RWPE1 (cell line): ENCODE measurements at regions not wholly inside any gene's neighbourhood (a gene's known extent, or its start where the extent isn't known, plus 50 kb on each side); places are given as distances from the start of the nearest gene placed in this dataset.
"Not testable (repeated sequence)": the region's sequence is repeated elsewhere in the genome, so short reads cannot be mapped to it uniquely, and the experiment has no call there.

Experiments used
- CTCF ChIA-PET: fragments of 350-600 bp; sonication (Branson Sonifier 250); formaldehyde crosslinking; extraction: SDS; loops from one replicate; lab custom pipeline; 2021; lab: Yijun Ruan, JAX
- POLR2A ChIA-PET: fragments of 400-600 bp; formaldehyde crosslinking; extraction: SDS; loops from one replicate; lab custom pipeline; 2020; ENCODE audit warnings: antibody characterized with exemption; ENCODE audit not compliant: low non-redundant PET; lab: Yijun Ruan, JAX
- DNase-seq: peaks from one replicate; pipeline ENCODE4 v3.0.0; 2012; ENCODE audit warnings: low spot score
- H3K27ac ChIP-seq: fragments of 450-650 bp; 2 replicates; pipeline ENCODE4 v1.5.1; 2017
- CTCF ChIP-seq: fragments of 450-650 bp; conservative IDR thresholded peaks from 2 replicates; pipeline ENCODE4 v1.5.1; 2017; ENCODE audit warnings: low read depth, mild to moderate bottlenecking

GRCh38 chr3:34891941-34892340, 747.4 kb upstream of the ARPP21 start:
- H3K27ac ChIP-seq = no peak overlapping the region
- CTCF ChIA-PET = no interaction called here

GRCh38 chr3:34895841-34896240, 743.5 kb upstream of the ARPP21 start:
- CTCF ChIA-PET = no interaction called here
- no peak for DNase-seq
- no peak overlapping the region for H3K27ac ChIP-seq
- no peak for TF ChIP-seq CTCF
- POLR2A ChIA-PET = no interaction called here

More at GRCh38 chr3:34891941-34892340, 747.4 kb upstream of the ARPP21 start:
- no peak for TF ChIP-seq CTCF
- no peak for DNase-seq
- POLR2A ChIA-PET = no interaction called here

GRCh38 chr3:34909679-34910078, 729.6 kb upstream of the ARPP21 start:
- CTCF ChIA-PET, H3K27ac ChIP-seq, DNase-seq, POLR2A ChIA-PET: not testable (repeated sequence)

- no peak for TF ChIP-seq CTCF
- POLR2A ChIA-PET = no interaction called here
- no peak for DNase-seq
- H3K27ac ChIP-seq = no peak overlapping the region
- CTCF ChIA-PET = no interaction called here
Measured at GRCh38 chr3:34919025-34919424, 720.3 kb upstream of the ARPP21 start.

- POLR2A ChIA-PET = no interaction called here
- CTCF ChIA-PET = no interaction called here
- no peak overlapping the region for H3K27ac ChIP-seq
Measured at GRCh38 chr3:34920806-34921205, 718.5 kb upstream of the ARPP21 start.

GRCh38 chr3:34924961-34925360, 714.4 kb upstream of the ARPP21 start:
- H3K27ac ChIP-seq = no peak overlapping the region
- POLR2A ChIA-PET = no interaction called here
- no peak for TF ChIP-seq CTCF
- CTCF ChIA-PET = no interaction called here
- no peak for DNase-seq

More at GRCh38 chr3:34920806-34921205, 718.5 kb upstream of the ARPP21 start:
- no peak for TF ChIP-seq CTCF
- DNase-seq = no peak

- DNase-seq = no peak
- no peak overlapping the region for H3K27ac ChIP-seq
- ChIA-PET CTCF (no interaction called here), POLR2A (no interaction called here)
- no peak for TF ChIP-seq CTCF
Measured at GRCh38 chr3:34925851-34926250, 713.5 kb upstream of the ARPP21 start.
